SK-N-SH (cell line): ENCODE measurements at regions not wholly inside any gene's neighbourhood (a gene's known extent, or its start where the extent isn't known, plus 50 kb on each side); places are given as distances from the start of the nearest gene placed in this dataset.

Source experiments
- CTCF ChIA-PET: fragments of 300-600, 350-600 bp; formaldehyde crosslinking; extraction: SDS; loops from one replicate; lab custom pipeline; 2021; lab: Yijun Ruan, JAX
- POLR2A ChIA-PET: fragments of 350-600 bp; sonication (Branson Sonifier 250); formaldehyde crosslinking; extraction: SDS; loops from one replicate; lab custom pipeline; 2020; ENCODE audit warnings: antibody characterized with exemption, inconsistent platforms; lab: Yijun Ruan, JAX
- DNase-seq: peaks from one replicate; pipeline ENCODE4 v3.0.0; 2012
- H2AFZ ChIP-seq: fragments of 200-600 bp; sonication (generic); 2 replicates; pipeline ENCODE4 v1.8.1; 2016; ENCODE audit warnings: antibody characterized with exemption, mild to moderate bottlenecking, low read depth
- H3F3A ChIP-seq: fragments of 200-600 bp; sonication (generic); replicated peaks from 2 replicates; pipeline ENCODE3; 2016; ENCODE audit warnings: antibody characterized with exemption, mild to moderate bottlenecking; ENCODE audit not compliant: insufficient read depth
- H3K27ac ChIP-seq, 2 experiments: fragments of 200-500 bp in 1 of 2; fragments of 200-600 bp in 1 of 2; sonication (Bioruptor generic) in 1 of 2; sonication (generic), shearing (Covaris generic) in 1 of 2; 2 replicates each; pipeline versions ENCODE4 v1.5.1 to v1.6.1; 2014 to 2016; ENCODE audit warnings: low read depth in 2 of 2, inconsistent platforms in 1 of 2, low read length in 1 of 2, mild to moderate bottlenecking in 1 of 2, mixed read lengths in 1 of 2
- H3K27me3 ChIP-seq: fragments of 200-600 bp; sonication (generic), shearing (Covaris generic); 2 replicates; pipeline ENCODE4 v1.6.1; 2016; ENCODE audit warnings: mixed run types; ENCODE audit not compliant: insufficient read depth
- H3K36me3 ChIP-seq, 2 experiments: fragments of 200-500 bp in 1 of 2; fragments of 200-600 bp in 1 of 2; sonication (Bioruptor generic) in 1 of 2; sonication (generic) in 1 of 2; replicated peaks in 1 of 2; 2 replicates each; pipeline versions ENCODE3 to v1.5.1; 2014 to 2016; ENCODE audit warnings: low read length in 1 of 2, mild to moderate bottlenecking in 1 of 2; ENCODE audit not compliant: insufficient read depth in 2 of 2, control insufficient read depth in 1 of 2
- H3K4me1 ChIP-seq, 2 experiments: fragments of 200-500 bp in 1 of 2; fragments of 200-600 bp in 1 of 2; sonication (Bioruptor generic) in 1 of 2; sonication (generic), shearing (Covaris generic) in 1 of 2; 2 replicates each; pipeline versions ENCODE4 v1.5.1 to v1.6.1; 2014 to 2016; ENCODE audit warnings: low read depth in 1 of 2, low read length in 1 of 2, mixed run types in 1 of 2; ENCODE audit not compliant: insufficient read depth in 2 of 2, control insufficient read depth in 1 of 2
- H3K4me2 ChIP-seq: fragments of 200-600 bp; sonication (generic), shearing (Covaris generic); 2 replicates; pipeline ENCODE4 v1.6.1; 2017; ENCODE audit warnings: mixed run types
- H3K4me3 ChIP-seq, 2 experiments: fragments of 200-500 bp in 1 of 2; fragments of 200-600 bp in 1 of 2; sonication (Bioruptor generic) in 1 of 2; sonication (generic), shearing (Covaris generic) in 1 of 2; 2 replicates each; pipeline versions ENCODE4 v1.5.1 to v1.8.1; 2014 to 2016; ENCODE audit warnings: low read depth in 2 of 2, inconsistent platforms in 1 of 2, low read length in 1 of 2, mild to moderate bottlenecking in 1 of 2, mixed read lengths in 1 of 2, moderate library complexity in 1 of 2
- H3K79me2 ChIP-seq: fragments of 200-600 bp; sonication (generic); 2 replicates; pipeline ENCODE4 v1.8.1; 2017; ENCODE audit warnings: mild to moderate bottlenecking; ENCODE audit not compliant: insufficient read depth
- H3K9ac ChIP-seq: fragments of 200-600 bp; sonication (generic); 2 replicates; pipeline ENCODE4 v1.6.1; 2017; ENCODE audit warnings: mixed run types
- H3K9me2 ChIP-seq: fragments of 200-600 bp; sonication (generic); 2 replicates; pipeline ENCODE4 v1.6.1; 2017; ENCODE audit warnings: mixed run types
- H3K9me3 ChIP-seq: fragments of 200-600 bp; sonication (generic); 2 replicates; pipeline ENCODE4 v1.6.1; 2017; ENCODE audit warnings: mixed run types, mild to moderate bottlenecking, moderate library complexity
- H4K20me1 ChIP-seq: fragments of 200-600 bp; sonication (generic); 2 replicates; pipeline ENCODE4 v1.6.1; 2017; ENCODE audit warnings: mild to moderate bottlenecking, mixed run types; ENCODE audit not compliant: insufficient read depth
- CHD2 ChIP-seq: fragments of 150-350 bp; IDR thresholded peaks from 2 replicates; pipeline ENCODE4 v1.6.1; 2018; ENCODE audit warnings: low read length; ENCODE audit not compliant: partially characterized antibody
- ELF1 ChIP-seq: IDR thresholded peaks from 2 replicates; pipeline ENCODE4 v1.4.0; 2012
- FOSL2 ChIP-seq: IDR thresholded peaks from 2 replicates; pipeline ENCODE4 v1.4.0; 2012; ENCODE audit warnings: low read depth, mild to moderate bottlenecking, moderate library complexity, borderline replicate concordance
- FOXJ3 ChIP-seq: sonication (generic); formaldehyde crosslinking; IDR thresholded peaks from 2 replicates; pipeline ENCODE4 v1.5.1; 2020; ENCODE audit warnings: mild to moderate bottlenecking, missing genetic modification reagents
- FOXM1 ChIP-seq: IDR thresholded peaks from 2 replicates; pipeline ENCODE4 v1.4.0; 2012; ENCODE audit warnings: low read depth, mild to moderate bottlenecking
- GATA2 ChIP-seq: sonication (generic); formaldehyde crosslinking; IDR thresholded peaks from 2 replicates; pipeline ENCODE4 v1.5.0; 2020; ENCODE audit warnings: mild to moderate bottlenecking, missing genetic modification reagents
- JUND ChIP-seq: IDR thresholded peaks from 2 replicates; pipeline ENCODE4 v1.4.0; 2012
- MEF2A ChIP-seq: IDR thresholded peaks from 2 replicates; pipeline ENCODE4 v1.4.0; 2012; ENCODE audit warnings: low read depth, borderline replicate concordance
- NFIC ChIP-seq: IDR thresholded peaks from 2 replicates; pipeline ENCODE4 v1.4.0; 2012; ENCODE audit warnings: borderline replicate concordance
- POLR2AphosphoS5 ChIP-seq: IDR thresholded peaks from 2 replicates; pipeline ENCODE4 v1.6.1; 2012; ENCODE audit warnings: low read depth, low read length
- RCOR1 ChIP-seq: fragments of 150-350 bp; IDR thresholded peaks from 2 replicates; pipeline ENCODE4 v1.6.1; 2017; ENCODE audit warnings: antibody characterized with exemption, low read length
- REST ChIP-seq: IDR thresholded peaks from 2 replicates; pipeline ENCODE4 v1.6.1; 2012; ENCODE audit warnings: mild to moderate bottlenecking, low read depth, low read length, moderate library complexity
- SIN3A ChIP-seq: IDR thresholded peaks from 2 replicates; pipeline ENCODE4 v1.6.1; 2012; ENCODE audit warnings: low read depth, mild to moderate bottlenecking, low read length, moderate library complexity, borderline replicate concordance
- SMC3 ChIP-seq: IDR thresholded peaks from 2 replicates; pipeline ENCODE4 v1.6.1; 2012; ENCODE audit warnings: low read depth, low read length, improper control_type of control experiment
- TAF1 ChIP-seq: IDR thresholded peaks from 2 replicates; pipeline ENCODE4 v1.6.1; 2012; ENCODE audit warnings: low read depth, mild to moderate bottlenecking, low read length, moderate library complexity, borderline replicate concordance
- TEAD4 ChIP-seq: IDR thresholded peaks from 2 replicates; pipeline ENCODE4 v1.4.0; 2012; ENCODE audit warnings: mild to moderate bottlenecking, borderline replicate concordance; ENCODE audit not compliant: insufficient read depth
- USF1 ChIP-seq: IDR thresholded peaks from 2 replicates; pipeline ENCODE4 v1.4.0; 2012; ENCODE audit warnings: low read depth, borderline replicate concordance
- USF2 ChIP-seq: fragments of 150-350 bp; IDR thresholded peaks from 2 replicates; pipeline ENCODE4 v1.6.1; 2017; ENCODE audit warnings: antibody characterized with exemption, low read length, low read depth, borderline replicate concordance
- YY1 ChIP-seq: IDR thresholded peaks from 2 replicates; pipeline ENCODE4 v1.4.0; 2012; ENCODE audit warnings: low read depth, mild to moderate bottlenecking
- WGBS: methylation state at CpG from one replicate; pipeline ENCODE4 v1.1.6; 2017; ENCODE audit warnings: low lambda C conversion rate; 5-methylcytosine and 5-hydroxymethylcytosine counted together
- TF ChIP-seq, protein P1 (sequence below): IDR thresholded peaks from 2 replicates; pipeline ENCODE4 v1.4.0; 2012; ENCODE audit warnings: low read depth, borderline replicate concordance
- TF ChIP-seq, protein P2 (sequence below): fragments of 150-350 bp; IDR thresholded peaks from 2 replicates; pipeline ENCODE4 v1.6.1; 2016; ENCODE audit warnings: mild to moderate bottlenecking, low read depth, low read length

DNA sequence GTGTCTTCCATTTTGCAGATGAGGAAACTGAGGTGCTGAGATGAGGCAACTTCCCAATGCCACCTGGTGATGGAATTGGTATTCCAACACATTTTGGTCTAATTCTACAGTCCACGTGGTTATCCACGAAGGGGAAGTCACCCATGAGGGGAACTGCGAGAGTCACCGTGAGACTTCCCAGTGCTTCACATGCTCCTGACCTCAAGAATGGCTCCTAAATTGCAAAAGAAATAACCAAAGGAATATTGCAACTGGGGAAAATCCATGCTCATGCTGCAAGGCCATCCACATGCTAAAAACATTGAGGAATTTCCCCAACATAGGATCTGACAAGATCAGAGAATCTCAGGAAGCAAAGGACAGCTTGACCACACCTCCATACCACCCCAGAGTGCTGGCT, 153.9 kb downstream of the HS3ST3B1 start:
- WGBS = 14% methylated on average over 4 of the region's 4 CpGs
- no peaks in the 10 kb centered on the region for H3K9me3 ChIP-seq

GRCh38 chr17:14452856-14453255, 152.0 kb downstream of the HS3ST3B1 start:
- Histone ChIP-seq H3K9me3 (no peaks in the 10 kb centered on the region), H3K36me3 (no peaks in the 10 kb centered on the region), H3K4me2 (no peak overlapping the region), H3K4me1 (no peaks in the 10 kb centered on the region), H3K27me3 (no peaks in the 10 kb centered on the region; the same call in 1 of the 2 replicates), H3K4me3 (no peak overlapping the region), H3K9ac (no peak overlapping the region), H3K79me2 (no peaks in the 10 kb centered on the region), H3K27ac (no peak overlapping the region), H4K20me1 (no peaks in the 10 kb centered on the region), H3F3A (no peaks in the 10 kb centered on the region), H2AFZ (no peak overlapping the region), H3K9me2 (no peaks in the 10 kb centered on the region)
- 17% methylated on average over 1 of the region's 1 CpG for WGBS
- ChIA-PET CTCF (no interaction called here), POLR2A (no interaction called here)
- DNase-seq = no peak
- TF ChIP-seq ELF1 = no peak
- TF ChIP-seq REST = no peak
- no peak for TF ChIP-seq USF1
- TF ChIP-seq, protein P1, sequence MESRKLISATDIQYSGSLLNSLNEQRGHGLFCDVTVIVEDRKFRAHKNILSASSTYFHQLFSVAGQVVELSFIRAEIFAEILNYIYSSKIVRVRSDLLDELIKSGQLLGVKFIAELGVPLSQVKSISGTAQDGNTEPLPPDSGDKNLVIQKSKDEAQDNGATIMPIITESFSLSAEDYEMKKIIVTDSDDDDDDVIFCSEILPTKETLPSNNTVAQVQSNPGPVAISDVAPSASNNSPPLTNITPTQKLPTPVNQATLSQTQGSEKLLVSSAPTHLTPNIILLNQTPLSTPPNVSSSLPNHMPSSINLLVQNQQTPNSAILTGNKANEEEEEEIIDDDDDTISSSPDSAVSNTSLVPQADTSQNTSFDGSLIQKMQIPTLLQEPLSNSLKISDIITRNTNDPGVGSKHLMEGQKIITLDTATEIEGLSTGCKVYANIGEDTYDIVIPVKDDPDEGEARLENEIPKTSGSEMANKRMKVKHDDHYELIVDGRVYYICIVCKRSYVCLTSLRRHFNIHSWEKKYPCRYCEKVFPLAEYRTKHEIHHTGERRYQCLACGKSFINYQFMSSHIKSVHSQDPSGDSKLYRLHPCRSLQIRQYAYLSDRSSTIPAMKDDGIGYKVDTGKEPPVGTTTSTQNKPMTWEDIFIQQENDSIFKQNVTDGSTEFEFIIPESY = no peak
- TF ChIP-seq POLR2AphosphoS5 = no peak
- no peak for TF ChIP-seq SMC3
- no peak for TF ChIP-seq FOXM1
- no peak for TF ChIP-seq SIN3A
- no peak for TF ChIP-seq GATA2 (CRISPR knock-in tag)
- TF ChIP-seq USF2 = no peak
- TF ChIP-seq YY1 = no peak
- TF ChIP-seq, protein P2, sequence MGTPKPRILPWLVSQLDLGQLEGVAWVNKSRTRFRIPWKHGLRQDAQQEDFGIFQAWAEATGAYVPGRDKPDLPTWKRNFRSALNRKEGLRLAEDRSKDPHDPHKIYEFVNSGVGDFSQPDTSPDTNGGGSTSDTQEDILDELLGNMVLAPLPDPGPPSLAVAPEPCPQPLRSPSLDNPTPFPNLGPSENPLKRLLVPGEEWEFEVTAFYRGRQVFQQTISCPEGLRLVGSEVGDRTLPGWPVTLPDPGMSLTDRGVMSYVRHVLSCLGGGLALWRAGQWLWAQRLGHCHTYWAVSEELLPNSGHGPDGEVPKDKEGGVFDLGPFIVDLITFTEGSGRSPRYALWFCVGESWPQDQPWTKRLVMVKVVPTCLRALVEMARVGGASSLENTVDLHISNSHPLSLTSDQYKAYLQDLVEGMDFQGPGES = no peak
- no peak for TF ChIP-seq JUND
- TF ChIP-seq FOSL2 = no peak
- TF ChIP-seq CHD2 = no peak
- TF ChIP-seq FOXJ3 (CRISPR knock-in tag) = no peak

More for the DNA sequence above, 153.9 kb downstream of the HS3ST3B1 start:
- Histone ChIP-seq H3K27me3 (no peaks in the 10 kb centered on the region; the same call in 1 of the 2 replicates), H3F3A (no peaks in the 10 kb centered on the region), H3K9me2 (no peaks in the 10 kb centered on the region), H3K36me3 (no peaks in the 10 kb centered on the region), H3K4me3 (no peak overlapping the region), H3K79me2 (no peaks in the 10 kb centered on the region), H3K4me1 (no peaks in the 10 kb centered on the region), H3K9ac (no peak overlapping the region), H4K20me1 (no peaks in the 10 kb centered on the region), H3K4me2 (no peak overlapping the region), H2AFZ (no peak overlapping the region), H3K27ac (no peak overlapping the region)
- DNase-seq = no peak
- ChIA-PET POLR2A (no interaction called here), CTCF (no interaction called here)
- TF ChIP-seq NFIC (no peak), RCOR1 (no peak), TEAD4 (no peak), TAF1 (no peak), MEF2A (no peak)
- TF ChIP-seq, protein P2 = no peak
